ENCODE measurements at regions not wholly inside any gene's neighbourhood (a gene's known extent, or its start where the extent isn't known, plus 50 kb on each side); places are given as distances from the start of the nearest gene placed in this dataset.

DNA sequence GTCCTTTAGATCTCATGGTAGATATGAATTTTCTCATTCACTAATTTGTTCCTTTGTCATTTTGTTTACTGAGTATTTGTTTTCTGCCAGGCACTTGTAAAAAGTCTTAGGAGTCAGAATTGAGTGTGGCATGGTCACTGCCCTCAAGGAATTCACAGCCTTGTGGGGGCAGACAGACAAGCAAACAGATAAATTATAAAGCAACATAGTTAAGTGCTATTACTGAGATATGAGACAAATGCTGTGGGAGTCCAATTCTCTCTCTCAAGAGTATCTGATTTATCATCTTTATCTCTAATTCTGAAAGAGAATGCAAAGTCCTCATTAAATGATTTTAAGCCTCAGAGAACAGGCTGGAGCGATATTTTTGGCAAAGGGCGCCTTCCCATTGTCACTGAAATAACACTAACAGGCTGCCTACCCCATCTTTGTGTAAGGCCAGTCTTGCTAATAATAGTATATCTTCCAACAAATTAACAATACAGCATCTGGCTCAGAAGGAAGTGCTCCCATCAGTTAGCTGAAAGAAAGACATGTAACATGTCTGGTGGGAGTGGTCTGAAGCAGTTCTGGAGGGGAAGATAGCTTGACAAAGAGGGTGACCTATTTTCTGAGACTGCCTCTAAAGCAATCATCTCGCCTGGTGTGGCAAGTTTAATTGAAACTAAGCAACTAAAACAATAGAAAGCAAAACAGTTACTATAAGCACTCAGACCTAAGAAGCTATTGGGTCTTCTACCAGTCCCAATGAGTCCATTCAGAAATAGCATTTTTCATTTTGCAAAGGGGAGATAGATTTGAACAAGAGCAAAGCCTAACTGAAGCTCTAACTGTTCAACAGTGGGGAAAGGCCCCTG lies 61.5 kb upstream of the AMOT start:
- TF ChIP-seq, protein P1, sequence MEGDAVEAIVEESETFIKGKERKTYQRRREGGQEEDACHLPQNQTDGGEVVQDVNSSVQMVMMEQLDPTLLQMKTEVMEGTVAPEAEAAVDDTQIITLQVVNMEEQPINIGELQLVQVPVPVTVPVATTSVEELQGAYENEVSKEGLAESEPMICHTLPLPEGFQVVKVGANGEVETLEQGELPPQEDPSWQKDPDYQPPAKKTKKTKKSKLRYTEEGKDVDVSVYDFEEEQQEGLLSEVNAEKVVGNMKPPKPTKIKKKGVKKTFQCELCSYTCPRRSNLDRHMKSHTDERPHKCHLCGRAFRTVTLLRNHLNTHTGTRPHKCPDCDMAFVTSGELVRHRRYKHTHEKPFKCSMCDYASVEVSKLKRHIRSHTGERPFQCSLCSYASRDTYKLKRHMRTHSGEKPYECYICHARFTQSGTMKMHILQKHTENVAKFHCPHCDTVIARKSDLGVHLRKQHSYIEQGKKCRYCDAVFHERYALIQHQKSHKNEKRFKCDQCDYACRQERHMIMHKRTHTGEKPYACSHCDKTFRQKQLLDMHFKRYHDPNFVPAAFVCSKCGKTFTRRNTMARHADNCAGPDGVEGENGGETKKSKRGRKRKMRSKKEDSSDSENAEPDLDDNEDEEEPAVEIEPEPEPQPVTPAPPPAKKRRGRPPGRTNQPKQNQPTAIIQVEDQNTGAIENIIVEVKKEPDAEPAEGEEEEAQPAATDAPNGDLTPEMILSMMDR (IDR thresholded peaks at IDR 0.05) = no peak
- TF ChIP-seq EP300 (IDR thresholded peaks at IDR 0.05; ENCODE audit: low read depth) = no peak
